ENCODE measurements at regions not wholly inside any gene's neighbourhood (a gene's known extent, or its start where the extent isn't known, plus 50 kb on each side); places are given as distances from the start of the nearest gene placed in this dataset.

DNA sequence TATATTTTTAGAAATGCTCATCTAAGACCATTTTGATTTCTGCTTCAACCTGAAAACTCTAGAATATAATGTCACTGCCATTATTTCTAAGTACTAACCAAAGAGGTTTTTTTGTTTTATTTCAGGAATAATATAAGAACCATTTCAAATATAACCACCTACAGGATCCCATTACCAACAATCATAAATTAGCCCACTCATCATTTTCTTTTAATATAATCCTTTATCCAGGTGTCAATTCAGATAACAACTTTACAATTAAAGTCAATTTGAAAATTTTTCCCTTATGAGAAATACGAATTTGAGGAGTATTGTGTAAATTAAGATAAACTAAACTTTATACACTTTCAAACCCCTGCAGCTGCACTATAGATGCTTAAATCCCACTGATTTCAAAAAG is 1043.0 kb upstream of the CNTN5 start:
- TF ChIP-seq, protein P1, sequence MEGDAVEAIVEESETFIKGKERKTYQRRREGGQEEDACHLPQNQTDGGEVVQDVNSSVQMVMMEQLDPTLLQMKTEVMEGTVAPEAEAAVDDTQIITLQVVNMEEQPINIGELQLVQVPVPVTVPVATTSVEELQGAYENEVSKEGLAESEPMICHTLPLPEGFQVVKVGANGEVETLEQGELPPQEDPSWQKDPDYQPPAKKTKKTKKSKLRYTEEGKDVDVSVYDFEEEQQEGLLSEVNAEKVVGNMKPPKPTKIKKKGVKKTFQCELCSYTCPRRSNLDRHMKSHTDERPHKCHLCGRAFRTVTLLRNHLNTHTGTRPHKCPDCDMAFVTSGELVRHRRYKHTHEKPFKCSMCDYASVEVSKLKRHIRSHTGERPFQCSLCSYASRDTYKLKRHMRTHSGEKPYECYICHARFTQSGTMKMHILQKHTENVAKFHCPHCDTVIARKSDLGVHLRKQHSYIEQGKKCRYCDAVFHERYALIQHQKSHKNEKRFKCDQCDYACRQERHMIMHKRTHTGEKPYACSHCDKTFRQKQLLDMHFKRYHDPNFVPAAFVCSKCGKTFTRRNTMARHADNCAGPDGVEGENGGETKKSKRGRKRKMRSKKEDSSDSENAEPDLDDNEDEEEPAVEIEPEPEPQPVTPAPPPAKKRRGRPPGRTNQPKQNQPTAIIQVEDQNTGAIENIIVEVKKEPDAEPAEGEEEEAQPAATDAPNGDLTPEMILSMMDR (IDR thresholded peaks at IDR 0.05) = no peak
- no peak for TF ChIP-seq EP300 (IDR thresholded peaks at IDR 0.05)
